BLaER1 treated with 17β-estradiol and CSF1 and Interleukin-3, amounts not matched to agents 10 nM and 100 nM (cell line): ENCODE measurements at regions not wholly inside any gene's neighbourhood (a gene's known extent, or its start where the extent isn't known, plus 50 kb on each side); places are given as distances from the start of the nearest gene placed in this dataset.

Source experiments
- H3K27ac ChIP-seq, 11 experiments: shearing (Covaris generic); formaldehyde crosslinking; 2 replicates each; pipeline ENCODE4 v1.8.1; 2022
- H3K27me3 ChIP-seq, 11 experiments: shearing (Covaris generic); formaldehyde crosslinking; 2 replicates each; pipeline ENCODE4 v1.8.1; 2022
- H3K36me3 ChIP-seq, 11 experiments: shearing (Covaris generic); formaldehyde crosslinking; 2 replicates each; pipeline ENCODE4 v1.8.1; 2022
- H3K4me1 ChIP-seq, 10 experiments: shearing (Covaris generic); formaldehyde crosslinking; 2 replicates each; pipeline ENCODE4 v1.8.1; 2022
- H3K4me2 ChIP-seq, 11 experiments: shearing (Covaris generic); formaldehyde crosslinking; 2 replicates each; pipeline ENCODE4 v1.8.1; 2022
- H3K4me3 ChIP-seq, 10 experiments: shearing (Covaris generic); formaldehyde crosslinking; 2 replicates each; pipeline ENCODE4 v1.8.1; 2022
- H3K9ac ChIP-seq, 11 experiments: shearing (Covaris generic); formaldehyde crosslinking; 2 replicates each; pipeline ENCODE4 v1.8.1; 2022
- H3K9me3 ChIP-seq, 11 experiments: shearing (Covaris generic); formaldehyde crosslinking; replicated peaks in 1 of 11; 2 replicates each; pipeline ENCODE4 v1.8.1; 2022
- H4K20me1 ChIP-seq, 11 experiments: shearing (Covaris generic); formaldehyde crosslinking; 2 replicates each; pipeline ENCODE4 v1.8.1; 2022
- Cebpa-rat ChIP-seq, 11 experiments: shearing (Covaris generic); IDR thresholded peaks; 2 replicates each; pipeline ENCODE4 v1.8.1; 2022

GRCh38 chr12:89161557-89161956 lies 190.7 kb downstream of the DUSP6 start:
- peak in 2 of 11 experiments; percentile 61 to 65; a peak in 5 of 22 replicates for TF ChIP-seq Cebpa-rat (IDR thresholded peaks at IDR 0.05)
- Histone ChIP-seq H3K9ac (peak overlapping the region in 9 of 11 experiments; percentile 60 to 97 (median 88); a peak in 17 of 22 replicates), H4K20me1 (no peaks in the 10 kb centered on the region), H3K4me3 (no peak overlapping the region), H3K27ac (peak overlapping the region; percentile 75 to 100 (median 98)), H3K4me1 (peaks cover 26 to 97% (median 91%) of the 10 kb centered on the region in 10 experiments), H3K27me3 (no peaks in the 10 kb centered on the region), H3K9me3 (0 out of 22 replicates have a peak, but pooled peaks cover 0 to 6% (median 0%) of the 10 kb centered on the region in 11 experiments), H3K4me2 (peak overlapping the region in 9 of 11 experiments; percentile 57 to 88 (median 77); a peak in 17 of 22 replicates), H3K36me3 (no peaks in the 10 kb centered on the region)

- no peaks in the 10 kb centered on the region for H3K36me3 ChIP-seq
- H3K9ac ChIP-seq, result peak overlapping the region in 10 of 11 experiments; percentile 39 to 97 (median 88); a peak in 19 of 22 replicates
- TF ChIP-seq Cebpa-rat (IDR thresholded peaks at IDR 0.05), result no peak; a peak in 2 of 22 replicates
- peaks cover 18 to 97% (median 92%) of the 10 kb centered on the region in 10 experiments; a peak in 19 of 20 replicates for H3K4me1 ChIP-seq
- H3K4me2 ChIP-seq, result peak overlapping the region; percentile 8 to 88 (median 76); a peak in 20 of 22 replicates
- peak overlapping the region; percentile 31 to 100 (median 98); a peak in 21 of 22 replicates for H3K27ac ChIP-seq
- H4K20me1 ChIP-seq, result no peaks in the 10 kb centered on the region
- H3K4me3 ChIP-seq, result peak overlapping the region in 1 of 10 experiments; percentile 9; a peak in 1 of 20 replicates
- H3K9me3 ChIP-seq, result 0 out of 22 replicates have a peak, but pooled peaks cover 0 to 6% (median 0%) of the 10 kb centered on the region in 11 experiments
- no peaks in the 10 kb centered on the region for H3K27me3 ChIP-seq
Measured at GRCh38 chr12:89160716-89161123, 191.6 kb downstream of the DUSP6 start.

- no peaks in the 10 kb centered on the region for H3K27me3 ChIP-seq
- no peaks in the 10 kb centered on the region for H4K20me1 ChIP-seq
- H3K4me2 ChIP-seq, result peak overlapping the region in 10 of 11 experiments; percentile 20 to 88 (median 76); a peak in 19 of 22 replicates
- no peak overlapping the region for H3K4me3 ChIP-seq
- peak overlapping the region in 10 of 11 experiments; percentile 1 to 100 (median 98); a peak in 19 of 22 replicates for H3K27ac ChIP-seq
- no peaks in the 10 kb centered on the region for H3K36me3 ChIP-seq
- H3K9me3 ChIP-seq, result peaks cover 0 to 9% (median 0%) of the 10 kb centered on the region in 11 experiments; a peak in 4 of 22 replicates
- TF ChIP-seq Cebpa-rat (IDR thresholded peaks at IDR 0.05), result no peak
- H3K9ac ChIP-seq, result peak overlapping the region in 9 of 11 experiments; percentile 39 to 90 (median 77); a peak in 16 of 22 replicates
- H3K4me1 ChIP-seq, result peaks cover 9 to 88% (median 81%) of the 10 kb centered on the region in 10 experiments; a peak in 19 of 20 replicates
Measured at GRCh38 chr12:89157413-89157812, 194.9 kb downstream of the DUSP6 start.

GRCh38 chr12:89156862-89157262 lies 195.4 kb downstream of the DUSP6 start:
- peak overlapping the region in 10 of 11 experiments; percentile 20 to 88 (median 76); a peak in 20 of 22 replicates for H3K4me2 ChIP-seq
- no peaks in the 10 kb centered on the region for H3K27me3 ChIP-seq
- no peaks in the 10 kb centered on the region for H4K20me1 ChIP-seq
- peak overlapping the region in 10 of 11 experiments; percentile 19 to 90 (median 78); a peak in 18 of 22 replicates for H3K9ac ChIP-seq
- H3K4me1 ChIP-seq, result peaks cover 6 to 86% (median 76%) of the 10 kb centered on the region in 10 experiments; a peak in 18 of 20 replicates
- H3K9me3 ChIP-seq, result peaks cover 0 to 14% (median 0%) of the 10 kb centered on the region in 11 experiments; a peak in 5 of 22 replicates
- H3K4me3 ChIP-seq, result peak overlapping the region in 1 of 10 experiments; percentile 15; a peak in 1 of 20 replicates
- H3K27ac ChIP-seq, result peak overlapping the region; percentile 22 to 100 (median 98); a peak in 20 of 22 replicates
- no peaks in the 10 kb centered on the region for H3K36me3 ChIP-seq
- no peak for TF ChIP-seq Cebpa-rat (IDR thresholded peaks at IDR 0.05)

- no peaks in the 10 kb centered on the region for H3K36me3 ChIP-seq
- peak overlapping the region; percentile 22 to 100 (median 98); a peak in 20 of 22 replicates for H3K27ac ChIP-seq
- H3K4me3 ChIP-seq, result peak overlapping the region in 1 of 10 experiments; percentile 15; a peak in 2 of 20 replicates
- no peak for TF ChIP-seq Cebpa-rat (IDR thresholded peaks at IDR 0.05)
- no peaks in the 10 kb centered on the region for H4K20me1 ChIP-seq
- no peaks in the 10 kb centered on the region for H3K27me3 ChIP-seq
- H3K9me3 ChIP-seq, result peaks cover 0 to 16% (median 0%) of the 10 kb centered on the region in 11 experiments; a peak in 7 of 22 replicates
- peaks cover 6 to 83% (median 71%) of the 10 kb centered on the region in 10 experiments; a peak in 18 of 20 replicates for H3K4me1 ChIP-seq
- peak overlapping the region in 9 of 11 experiments; percentile 29 to 88 (median 76); a peak in 17 of 22 replicates for H3K4me2 ChIP-seq
- peak overlapping the region in 10 of 11 experiments; percentile 19 to 90 (median 78); a peak in 18 of 22 replicates for H3K9ac ChIP-seq
Measured at GRCh38 chr12:89156340-89156739, 196.0 kb downstream of the DUSP6 start.

GRCh38 chr12:89155826-89156225 lies 196.5 kb downstream of the DUSP6 start:
- H3K4me2 ChIP-seq, result peak overlapping the region in 8 of 11 experiments; percentile 60 to 88 (median 76); a peak in 15 of 22 replicates
- no peak for TF ChIP-seq Cebpa-rat (IDR thresholded peaks at IDR 0.05)
- H3K36me3 ChIP-seq, result no peaks in the 10 kb centered on the region
- no peaks in the 10 kb centered on the region for H4K20me1 ChIP-seq
- H3K4me3 ChIP-seq, result no peak overlapping the region; a peak in 2 of 20 replicates
- peak overlapping the region in 10 of 11 experiments; percentile 67 to 100 (median 98); a peak in 20 of 22 replicates for H3K27ac ChIP-seq
- H3K9me3 ChIP-seq, result peaks cover 1 to 21% (median 5%) of the 10 kb centered on the region in 11 experiments; a peak in 21 of 22 replicates
- peak overlapping the region in 7 of 11 experiments; percentile 65 to 90 (median 79); a peak in 14 of 22 replicates for H3K9ac ChIP-seq
- H3K4me1 ChIP-seq, result peaks cover 6 to 78% (median 65%) of the 10 kb centered on the region in 10 experiments; a peak in 18 of 20 replicates
- H3K27me3 ChIP-seq, result no peaks in the 10 kb centered on the region

GRCh38 chr12:89154743-89155499 lies 197.4 kb downstream of the DUSP6 start:
- peaks cover 6 to 30% (median 14%) of the 10 kb centered on the region in 11 experiments; a peak in 21 of 22 replicates for H3K9me3 ChIP-seq
- peak overlapping the region in 9 of 11 experiments; percentile 93 to 100 (median 99); a peak in 18 of 22 replicates for H3K27ac ChIP-seq
- peaks cover 0 to 71% (median 57%) of the 10 kb centered on the region in 10 experiments; a peak in 18 of 20 replicates for H3K4me1 ChIP-seq
- H3K9ac ChIP-seq, result peak overlapping the region in 6 of 11 experiments; percentile 77 to 90 (median 80); a peak in 12 of 22 replicates
- no peaks in the 10 kb centered on the region for H3K27me3 ChIP-seq
- H4K20me1 ChIP-seq, result no peaks in the 10 kb centered on the region
- H3K36me3 ChIP-seq, result no peaks in the 10 kb centered on the region
- no peak overlapping the region for H3K4me3 ChIP-seq
- peak overlapping the region in 7 of 11 experiments; percentile 62 to 88 (median 77); a peak in 14 of 22 replicates for H3K4me2 ChIP-seq
- TF ChIP-seq Cebpa-rat (IDR thresholded peaks at IDR 0.05), result no peak

GRCh38 chr12:89153341-89153740 lies 199.0 kb downstream of the DUSP6 start:
- no peak for TF ChIP-seq Cebpa-rat (IDR thresholded peaks at IDR 0.05)
- H3K27ac ChIP-seq, result peak overlapping the region in 5 of 11 experiments; percentile 29 to 60 (median 43); a peak in 8 of 22 replicates
- no peak overlapping the region for H3K4me3 ChIP-seq

More at GRCh38 chr12:89153341-89153740, 199.0 kb downstream of the DUSP6 start:
- H3K36me3 ChIP-seq, result no peaks in the 10 kb centered on the region
- peaks cover 0 to 56% (median 41%) of the 10 kb centered on the region in 10 experiments; a peak in 18 of 20 replicates for H3K4me1 ChIP-seq
- peak overlapping the region in 6 of 11 experiments; percentile 24 to 68 (median 54); a peak in 11 of 22 replicates for H3K4me2 ChIP-seq
- peaks cover 6 to 34% (median 15%) of the 10 kb centered on the region in 11 experiments; a peak in 21 of 22 replicates for H3K9me3 ChIP-seq
- no peaks in the 10 kb centered on the region for H4K20me1 ChIP-seq
- no peaks in the 10 kb centered on the region for H3K27me3 ChIP-seq
- no peak overlapping the region for H3K9ac ChIP-seq
